K562 (cell line): ENCODE measurements at regions not wholly inside any gene's neighbourhood (a gene's known extent, or its start where the extent isn't known, plus 50 kb on each side); places are given as distances from the start of the nearest gene placed in this dataset.

Experiments
- ATAC-seq: fragments of 200-7000 bp; cut with Tn5 transposase; 3 replicates; pipeline ENCODE4 v1.9.1; 2020; ENCODE audit warnings: moderate library complexity
- BruUV-seq: library from RNA; stranded (reverse); fragments of 400-500 nt; replicated peaks from 2 replicates; lab custom pipeline; 2021; lab: Mats Ljungman, UMichigan
- CTCF ChIA-PET: fragments of 300-600 bp; formaldehyde crosslinking; extraction: SDS; loops from one replicate; lab custom pipeline; 2021; ENCODE audit warnings: low intra/inter-chr PET ratio; lab: Yijun Ruan, JAX
- POLR2A ChIA-PET: fragments of 300-600, 350-650 bp; sonication (Branson Sonifier 250); formaldehyde crosslinking; extraction: SDS; loops from one replicate; lab custom pipeline; 2021; ENCODE audit warnings: antibody characterized with exemption, inconsistent platforms; lab: Yijun Ruan, JAX
- DNase-seq, 4 experiments: peaks; one replicate each; pipeline versions ENCODE4 v3.0.0 to v3.0.0-alpha.2; 2011 to 2018; ENCODE audit warnings: low spot score in 3 of 4, mixed read lengths in 3 of 4; ENCODE audit errors: extremely low read depth in 1 of 4
- FAIRE-seq: peaks from 2 replicates; lab custom pipeline; 2011; peaks lifted over from hg19 to GRCh38; lab: Jason Lieb, UNC
- H2AFZ ChIP-seq: 2 replicates; pipeline ENCODE4 v1.6.0; 2011; ENCODE audit warnings: low read depth, low read length, control low read depth, inconsistent platforms
- H3K27ac ChIP-seq: fragments of 200-600 bp; 3 replicates; pipeline ENCODE4 v1.8.0; 2011; ENCODE audit warnings: low read depth, mild to moderate bottlenecking, control low read depth, inconsistent platforms, low read length, moderate library complexity, mixed read lengths; ENCODE audit errors: extremely low read depth
- H3K27me3 ChIP-seq, 2 experiments: fragments of 300-600 bp in 1 of 2; 2 replicates in 1 of 2; 3 replicates in 1 of 2; pipeline versions ENCODE4 v1.6.0 to v1.8.0; 2011; ENCODE audit warnings: inconsistent platforms in 2 of 2, low read length in 2 of 2, mild to moderate bottlenecking in 1 of 2, mixed read lengths in 1 of 2, moderate library complexity in 1 of 2; ENCODE audit not compliant: control insufficient read depth in 2 of 2, insufficient read depth in 2 of 2
- H3K36me3 ChIP-seq: fragments of 300-600 bp; 3 replicates; pipeline ENCODE4 v1.8.0; 2011; ENCODE audit warnings: mild to moderate bottlenecking, low read length, inconsistent platforms; ENCODE audit not compliant: control insufficient read depth, insufficient read depth
- H3K4me1 ChIP-seq, 2 experiments: fragments of 200-600 bp in 1 of 2; replicated peaks in 1 of 2; 2 replicates in 1 of 2; 3 replicates in 1 of 2; pipeline versions ENCODE4 v1.5.1 to v1.8.0; 2011; ENCODE audit warnings: inconsistent platforms in 2 of 2, low read length in 2 of 2, mild to moderate bottlenecking in 1 of 2, mixed read lengths in 1 of 2, moderate library complexity in 1 of 2; ENCODE audit not compliant: control insufficient read depth in 2 of 2, insufficient read depth in 2 of 2
- H3K4me2 ChIP-seq: 2 replicates; pipeline ENCODE4 v1.6.1; 2011; ENCODE audit warnings: low read length, control low read depth, inconsistent platforms, mixed read lengths; ENCODE audit not compliant: insufficient read depth
- H3K4me3 ChIP-seq: fragments of 200-600 bp; sonication (generic), shearing (Covaris generic); 2 replicates; pipeline ENCODE4 v1.5.1; 2016; ENCODE audit warnings: control low read depth, inconsistent platforms
- H3K79me2 ChIP-seq: fragments of 200-600 bp; 3 replicates; pipeline ENCODE4 v1.8.0; 2011; ENCODE audit warnings: low read length, inconsistent platforms; ENCODE audit not compliant: control insufficient read depth, insufficient read depth
- H3K9ac ChIP-seq, 2 experiments: 2 replicates each; pipeline versions ENCODE4 v1.6.0 to v1.6.1; 2011; ENCODE audit warnings: low read depth in 2 of 2, low read length in 2 of 2, control low read depth in 1 of 2, inconsistent platforms in 1 of 2, mild to moderate bottlenecking in 1 of 2, mixed read lengths in 1 of 2; ENCODE audit not compliant: insufficient read depth in 1 of 2
- H3K9me1 ChIP-seq: one replicate; pipeline ENCODE4 v1.6.0; 2011; ENCODE audit warnings: inconsistent platforms, mild to moderate bottlenecking, low read length, moderate library complexity; ENCODE audit not compliant: control insufficient read depth, insufficient read depth
- H3K9me3 ChIP-seq: replicated peaks from 2 replicates; pipeline ENCODE4 v1.5.1; 2011; ENCODE audit warnings: low read depth, low read length, inconsistent platforms; ENCODE audit not compliant: control insufficient read depth, insufficient read depth
- H4K20me1 ChIP-seq: replicated peaks from 2 replicates; pipeline ENCODE4 v1.6.1; 2011; ENCODE audit warnings: low read length, inconsistent platforms, mixed read lengths; ENCODE audit not compliant: control insufficient read depth, insufficient read depth
- ATF2 ChIP-seq: sonication (generic); formaldehyde crosslinking; IDR thresholded peaks from 2 replicates; pipeline ENCODE4 v1.8.1; 2022; ENCODE audit warnings: missing genetic modification reagents
- CREBBP ChIP-seq: IDR thresholded peaks from one replicate; pipeline ENCODE4 v1.6.1; 2012; ENCODE audit warnings: low read depth, mild to moderate bottlenecking, control low read depth, inconsistent platforms, low read length
- DEAF1 ChIP-seq: fragments of 450-650 bp; formaldehyde crosslinking; IDR thresholded peaks from 2 replicates; pipeline ENCODE4 v1.4.0; 2020; ENCODE audit warnings: mild to moderate bottlenecking, moderate library complexity
- E2F8 ChIP-seq: fragments of 450-650 bp; IDR thresholded peaks from 2 replicates; pipeline ENCODE4 v1.7.1; 2018; ENCODE audit warnings: mild to moderate bottlenecking, low read depth; ENCODE audit not compliant: partially characterized antibody
- HMG20A ChIP-seq: fragments of 450-650 bp; formaldehyde crosslinking; conservative IDR thresholded peaks from 2 replicates; pipeline ENCODE4 v1.4.0; 2020; ENCODE audit warnings: mild to moderate bottlenecking, mixed read lengths
- KAT7 ChIP-seq: sonication (generic); formaldehyde crosslinking; IDR thresholded peaks from 2 replicates; pipeline ENCODE4 v1.8.0; 2022; ENCODE audit warnings: missing genetic modification reagents, mild to moderate bottlenecking, borderline replicate concordance
- KDM1A ChIP-seq, 2 experiments: fragments of 450-650 bp; IDR thresholded peaks; 2 replicates each; pipeline ENCODE4 v1.6.1; 2016; ENCODE audit warnings: mild to moderate bottlenecking in 2 of 2
- KLF1 ChIP-seq: fragments of 450-650 bp; IDR thresholded peaks from 2 replicates; pipeline ENCODE4 v1.6.1; 2016; ENCODE audit warnings: missing genetic modification characterization, missing compliant biosample characterization
- MCM5 ChIP-seq: fragments of 450-650 bp; IDR thresholded peaks from 2 replicates; pipeline ENCODE4 v1.6.1; 2016; ENCODE audit warnings: low read depth
- PML ChIP-seq: IDR thresholded peaks from 2 replicates; pipeline ENCODE4 v1.6.1; 2012; ENCODE audit warnings: low read length, inconsistent platforms
- TRIM24 ChIP-seq, 2 experiments: fragments of 450-650 bp; IDR thresholded peaks; 2 replicates each; pipeline ENCODE4 v1.6.1; 2016
- ZNF282 ChIP-seq: sonication (generic); formaldehyde crosslinking; IDR thresholded peaks from 2 replicates; pipeline ENCODE4 v1.8.1; 2023; ENCODE audit warnings: missing genetic modification reagents
- ZNF583 ChIP-seq: fragments of 250-450 bp; sonication (Bioruptor Pico); IDR thresholded peaks from 2 replicates; pipeline ENCODE4 v1.4.0; 2020
- WGBS: fragments of 100-300 bp; shearing (Covaris generic); methylation state at CpG from one replicate; pipeline ENCODE4 v1.1.6; 2016; ENCODE audit warnings: low coverage, mixed read lengths; ENCODE audit not compliant: insufficient coverage; ENCODE audit errors: missing lambda C conversion rate; 5-methylcytosine and 5-hydroxymethylcytosine counted together
- in situ Hi-C: fragments of 300-500 bp; cut with MboI; formaldehyde crosslinking; loops from 4 replicates; pipeline ENCODE4 v1.15.0; 2018; ENCODE audit warnings: inconsistent platforms, mixed read lengths
- intact Hi-C: fragments of 100-400 bp; cut with micrococcal nuclease; formaldehyde crosslinking; loops from 2 replicates; pipeline ENCODE4 v1.14.2; 2022
- TF ChIP-seq, protein P1 (sequence below): sonication (generic); formaldehyde crosslinking; IDR thresholded peaks from 2 replicates; pipeline ENCODE4 v1.8.1; 2023; ENCODE audit warnings: mild to moderate bottlenecking, missing genetic modification reagents
- TF ChIP-seq, protein P2 (sequence below): sonication (generic); formaldehyde crosslinking; IDR thresholded peaks from 2 replicates; pipeline ENCODE4 v1.8.0; 2022; ENCODE audit warnings: mild to moderate bottlenecking, low read depth, missing genetic modification reagents

GRCh38 chr2:204022550-204022949, 86.0 kb downstream of the ICOS start (continued):
- TF ChIP-seq E2F8 = no peak
- TF ChIP-seq, protein P1, sequence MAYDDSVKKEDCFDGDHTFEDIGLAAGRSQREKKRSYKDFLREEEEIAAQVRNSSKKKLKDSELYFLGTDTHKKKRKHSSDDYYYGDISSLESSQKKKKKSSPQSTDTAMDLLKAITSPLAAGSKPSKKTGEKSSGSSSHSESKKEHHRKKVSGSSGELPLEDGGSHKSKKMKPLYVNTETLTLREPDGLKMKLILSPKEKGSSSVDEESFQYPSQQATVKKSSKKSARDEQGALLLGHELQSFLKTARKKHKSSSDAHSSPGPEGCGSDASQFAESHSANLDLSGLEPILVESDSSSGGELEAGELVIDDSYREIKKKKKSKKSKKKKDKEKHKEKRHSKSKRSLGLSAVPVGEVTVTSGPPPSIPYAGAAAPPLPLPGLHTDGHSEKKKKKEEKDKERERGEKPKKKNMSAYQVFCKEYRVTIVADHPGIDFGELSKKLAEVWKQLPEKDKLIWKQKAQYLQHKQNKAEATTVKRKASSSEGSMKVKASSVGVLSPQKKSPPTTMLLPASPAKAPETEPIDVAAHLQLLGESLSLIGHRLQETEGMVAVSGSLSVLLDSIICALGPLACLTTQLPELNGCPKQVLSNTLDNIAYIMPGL = no peak
- TF ChIP-seq TRIM24 (IDR thresholded peaks at IDR 0.05) = no peak
- no peak for TF ChIP-seq CREBBP

GRCh38 chr2:204023088-204023487, 86.5 kb downstream of the ICOS start:
- CTCF ChIA-PET = interaction anchor here (0.6 kb wide), 1 partner anchor 39 kb away, joined by 3 read pairs; no protein-coding TSS in a partner anchor
- no peak overlapping the region for H3K4me2 ChIP-seq
- no peaks in the 10 kb centered on the region for H3K9me1 ChIP-seq
- H3K27me3 ChIP-seq = no peaks in the 10 kb centered on the region
- no peak overlapping the region for H3K9ac ChIP-seq
- no peak overlapping the region for H3K4me3 ChIP-seq
- intact Hi-C loops = no loop called here
- FAIRE-seq (no peak), ATAC-seq (no peak), DNase-seq (no peak)
- no peak overlapping the region for H3K27ac ChIP-seq
- BruUV-seq = no TSS peak
- in situ Hi-C loops = no loop called here
- POLR2A ChIA-PET = no interaction called here
- H3K9me3 ChIP-seq = no peaks in the 10 kb centered on the region
- 0% methylated on average over 1 of the region's 1 CpG for WGBS
- no peaks in the 10 kb centered on the region for H3K79me2 ChIP-seq
- H4K20me1 ChIP-seq = no peaks in the 10 kb centered on the region
- no peaks in the 10 kb centered on the region for H3K36me3 ChIP-seq
- H2AFZ ChIP-seq = no peak overlapping the region
- H3K4me1 ChIP-seq = no peaks in the 10 kb centered on the region
- TF ChIP-seq ZNF583 (CRISPR knock-in tag) (no peak), KLF1 (tag) (no peak), KDM1A (IDR thresholded peaks at IDR 0.05) (no peak), KAT7 (no peak), DEAF1 (CRISPR knock-in tag) (no peak), ZNF282 (CRISPR knock-in tag) (no peak), MCM5 (no peak), PML (no peak), ATF2 (CRISPR knock-in tag) (no peak), HMG20A (CRISPR knock-in tag) (no peak)
- TF ChIP-seq, protein P2, sequence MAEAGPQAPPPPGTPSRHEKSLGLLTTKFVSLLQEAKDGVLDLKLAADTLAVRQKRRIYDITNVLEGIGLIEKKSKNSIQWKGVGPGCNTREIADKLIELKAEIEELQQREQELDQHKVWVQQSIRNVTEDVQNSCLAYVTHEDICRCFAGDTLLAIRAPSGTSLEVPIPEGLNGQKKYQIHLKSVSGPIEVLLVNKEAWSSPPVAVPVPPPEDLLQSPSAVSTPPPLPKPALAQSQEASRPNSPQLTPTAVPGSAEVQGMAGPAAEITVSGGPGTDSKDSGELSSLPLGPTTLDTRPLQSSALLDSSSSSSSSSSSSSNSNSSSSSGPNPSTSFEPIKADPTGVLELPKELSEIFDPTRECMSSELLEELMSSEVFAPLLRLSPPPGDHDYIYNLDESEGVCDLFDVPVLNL (CRISPR knock-in tag) = no peak
